ENCODE measurements at regions not wholly inside any gene's neighbourhood (a gene's known extent, or its start where the extent isn't known, plus 50 kb on each side); places are given as distances from the start of the nearest gene placed in this dataset.
"Not testable (repeated sequence)": the region's sequence is repeated elsewhere in the genome, so short reads cannot be mapped to it uniquely, and the experiment has no call there.

DNA sequence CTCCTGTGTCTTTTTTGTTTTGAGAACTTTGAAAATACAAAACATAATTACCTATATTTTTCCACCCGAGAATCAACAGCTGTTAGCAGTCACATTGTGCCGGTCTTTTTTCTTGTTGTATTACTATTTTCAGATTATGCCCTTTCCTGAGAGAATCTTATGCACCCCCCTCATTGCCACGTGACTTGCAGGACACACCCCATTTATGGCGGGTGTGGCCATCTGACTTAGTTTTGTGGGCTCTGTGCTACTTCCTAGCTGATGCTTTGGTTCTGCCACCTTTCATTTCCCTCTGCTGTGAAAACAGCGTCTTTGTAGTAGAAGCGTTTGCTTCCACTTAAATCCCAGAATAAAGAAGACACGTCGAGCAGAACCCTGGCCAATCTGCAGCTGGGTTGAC lies 82.8 kb upstream of the SOX13 start:
- ATAC-seq: no peak
- no peak for DNase-seq (ENCODE audit: low spot score in 2 of 2)
- Mint-ChIP-seq H3K27ac (no peak overlapping the region), H3K9me3 (no peaks in the 10 kb centered on the region), H3K36me3 (no peaks in the 10 kb centered on the region)

DNA sequence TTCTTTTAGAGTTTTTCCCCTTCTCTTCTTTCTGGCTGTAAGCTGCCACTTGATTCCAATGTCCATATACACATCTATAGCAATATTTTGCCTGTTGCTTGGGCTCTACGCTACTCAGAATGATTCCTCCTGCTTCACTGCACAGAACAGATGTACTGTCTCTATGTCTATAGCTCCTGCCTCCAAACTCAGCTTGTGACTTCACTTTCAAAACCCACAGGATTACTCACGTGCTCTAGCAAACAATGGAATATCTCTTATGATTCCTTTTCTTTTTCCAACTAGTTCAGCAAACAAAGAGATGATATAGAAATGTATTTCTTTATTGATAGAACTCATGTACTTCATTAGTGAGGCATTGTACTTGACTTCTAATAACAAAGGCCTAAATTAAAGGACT lies 80.5 kb upstream of the SOX13 start:
- no peak for DNase-seq (ENCODE audit: low spot score in 2 of 2)
- Mint-ChIP-seq H3K36me3 (no peaks in the 10 kb centered on the region), H3K27ac (no peak overlapping the region), H3K9me3 (no peaks in the 10 kb centered on the region)
- ATAC-seq: no peak

- no peak for DNase-seq (ENCODE audit: low spot score in 2 of 2)
- Mint-ChIP-seq H3K27ac (no peak overlapping the region), H3K9me3 (no peaks in the 10 kb centered on the region), H3K36me3 (no peaks in the 10 kb centered on the region)
- no peak for ATAC-seq
Measured at GRCh38 chr1:203993256-203993655, 79.7 kb upstream of the SOX13 start.

- H3K27ac Mint-ChIP-seq: no peak overlapping the region
- DNase-seq (ENCODE audit: low spot score in 2 of 2) (no peak), ATAC-seq (no peak)
- H3K36me3 Mint-ChIP-seq: peaks cover 0 to 3% of the 10 kb centered on the region in 2 donors
- H3K9me3 Mint-ChIP-seq: peaks cover 0 to 3% of the 10 kb centered on the region in 2 donors
Measured at GRCh38 chr1:203995228-203995627, 77.7 kb upstream of the SOX13 start.

DNA sequence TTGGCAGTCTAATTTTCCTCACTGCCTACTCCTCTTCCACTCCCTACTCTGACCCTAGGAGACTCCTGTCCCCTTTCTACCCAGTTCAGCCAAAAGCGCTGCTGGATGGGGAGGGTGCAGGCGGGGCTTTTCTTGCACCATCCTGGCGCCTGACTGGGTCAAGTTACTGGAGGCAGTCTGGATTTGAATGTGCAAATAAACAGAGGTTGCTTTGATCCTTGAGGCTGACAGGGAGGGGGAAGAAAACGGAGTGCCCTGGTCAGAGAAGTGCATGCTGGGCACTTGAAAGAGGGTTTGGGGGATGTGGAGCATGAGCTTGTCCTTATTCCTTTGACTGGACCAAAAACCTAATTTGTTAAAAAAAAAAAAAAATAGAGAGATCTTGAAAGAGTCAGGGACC lies 76.8 kb upstream of the SOX13 start:
- Mint-ChIP-seq H3K36me3 (peaks cover 0 to 11% of the 10 kb centered on the region in 2 donors), H3K27ac (no peak overlapping the region), H3K9me3 (peaks cover 6 to 11% of the 10 kb centered on the region in 2 donors)
- DNase-seq (ENCODE audit: low spot score in 2 of 2) (no peak), ATAC-seq (no peak)

DNA sequence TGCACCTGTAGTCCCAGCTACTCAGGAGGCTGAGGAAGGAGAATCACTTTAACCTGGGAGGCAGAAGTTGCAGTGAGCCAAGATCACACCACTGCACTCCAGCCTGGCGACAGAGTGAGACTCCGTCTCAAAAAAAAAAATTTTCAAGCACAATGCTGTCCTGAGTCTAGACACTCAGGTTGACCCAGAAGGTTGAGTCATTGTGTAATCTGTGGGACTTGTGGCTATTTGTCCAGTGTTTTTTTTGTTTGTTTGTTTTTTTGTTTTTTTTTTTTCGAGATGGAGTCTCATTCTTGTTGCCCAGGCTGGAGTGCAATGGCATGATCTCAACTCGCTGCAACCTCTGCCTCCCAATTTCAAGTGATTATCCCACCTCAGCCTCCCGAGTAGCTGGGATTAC lies 74.3 kb upstream of the SOX13 start:
- not testable (repeated sequence) for H3K27ac Mint-ChIP-seq; ATAC-seq; DNase-seq (ENCODE audit: low spot score in 2 of 2)
- peaks cover 6 to 12% of the 10 kb centered on the region in 2 donors for H3K9me3 Mint-ChIP-seq
- peaks cover 0 to 11% of the 10 kb centered on the region in 2 donors for H3K36me3 Mint-ChIP-seq

GRCh38 chr1:203999618-204000017 lies 73.3 kb upstream of the SOX13 start:
- peaks cover 6 to 12% of the 10 kb centered on the region in 2 donors for H3K9me3 Mint-ChIP-seq
- H3K36me3 Mint-ChIP-seq: peaks cover 0 to 11% of the 10 kb centered on the region in 2 donors
- ATAC-seq (no peak), DNase-seq (ENCODE audit: low spot score in 2 of 2) (no peak)
- H3K27ac Mint-ChIP-seq: no peak overlapping the region

DNA sequence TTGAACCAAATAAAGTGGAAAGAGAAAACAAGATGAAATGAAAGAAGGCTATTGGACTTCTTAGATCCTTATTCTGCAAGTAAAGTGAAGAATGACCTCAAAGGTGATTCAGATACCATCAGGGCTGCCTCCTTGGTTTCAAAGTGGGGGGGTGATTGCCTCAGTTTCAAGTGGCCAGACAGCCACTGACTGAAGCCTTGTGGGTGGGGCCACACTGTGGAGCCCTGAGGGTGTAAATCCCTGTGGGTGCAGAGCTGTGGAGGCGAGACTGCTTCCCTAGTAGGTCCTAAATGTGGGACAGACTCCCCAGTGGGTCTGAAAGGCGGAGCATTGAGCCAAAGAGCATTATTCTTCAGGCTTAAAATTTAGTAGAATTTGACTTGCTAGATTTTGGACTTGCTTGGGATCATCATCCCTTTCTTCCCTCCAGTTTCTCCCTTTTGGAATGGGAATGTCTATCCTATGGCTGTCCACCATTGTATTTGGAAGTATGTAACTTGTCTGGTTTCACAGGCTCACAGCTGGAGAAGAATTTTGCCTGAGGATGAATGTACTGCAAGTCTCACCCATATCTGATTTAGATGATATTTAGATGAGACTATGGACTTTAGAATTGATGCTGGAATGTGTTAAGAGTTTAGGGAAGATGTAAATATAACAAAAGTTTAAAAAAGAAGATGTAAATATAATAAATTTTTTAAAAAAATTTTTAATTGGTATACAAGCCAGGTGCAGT lies 71.6 kb upstream of the SOX13 start:
- H3K27ac Mint-ChIP-seq: peak overlapping the region in 1 of 2 donors; percentile 80

DNA sequence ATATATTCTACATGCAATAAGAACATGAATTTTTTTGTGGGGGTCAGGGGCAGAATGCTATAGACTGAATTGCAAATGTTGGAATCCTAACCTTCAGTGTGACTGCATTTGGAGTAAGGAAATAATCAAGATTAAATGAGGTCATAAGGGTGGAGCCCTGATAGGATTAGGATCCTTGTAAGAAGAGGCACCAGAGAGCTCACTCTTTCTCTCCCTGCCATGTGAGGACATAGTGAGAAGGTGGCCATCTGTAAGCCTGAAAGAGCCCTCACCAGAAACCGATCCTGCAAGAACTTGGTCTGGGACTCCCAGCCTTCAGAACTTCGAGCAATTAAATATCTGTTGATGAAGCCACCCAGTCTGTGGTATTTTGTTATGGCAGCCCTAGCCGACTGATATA lies 70.3 kb upstream of the SOX13 start:
- DNase-seq (ENCODE audit: low spot score in 2 of 2) (no peak), ATAC-seq (no peak)
- Mint-ChIP-seq H3K27ac (no peak overlapping the region), H3K36me3 (peaks cover 0 to 11% of the 10 kb centered on the region in 2 donors), H3K9me3 (peaks cover 6 to 12% of the 10 kb centered on the region in 2 donors)

More for the DNA sequence above, 71.6 kb upstream of the SOX13 start:
- DNase-seq (ENCODE audit: low spot score in 2 of 2): no peak
- Mint-ChIP-seq H3K36me3 (peaks cover 0 to 11% of the 10 kb centered on the region in 2 donors), H3K9me3 (peaks cover 6 to 12% of the 10 kb centered on the region in 2 donors)
- ATAC-seq: peak; percentile 30 to 68

DNA sequence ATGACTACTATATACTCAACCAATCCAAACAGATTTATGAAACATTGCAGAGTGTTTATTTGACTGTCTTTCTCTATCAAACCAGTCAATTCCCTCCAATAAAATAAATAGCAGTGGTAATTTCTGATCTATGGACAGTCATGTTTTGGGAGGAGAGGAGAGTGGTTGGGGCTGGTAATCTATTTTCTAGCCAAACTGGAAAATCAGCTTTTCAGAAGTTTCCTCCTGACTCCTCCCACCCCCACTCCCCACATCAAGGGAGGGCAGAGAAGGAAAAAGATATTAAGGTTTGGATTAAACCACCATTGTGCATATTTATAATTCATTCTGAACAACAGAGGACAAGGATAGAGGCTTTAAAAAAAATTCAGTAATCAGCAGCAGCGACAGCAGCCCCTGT lies 69.4 kb upstream of the SOX13 start:
- Mint-ChIP-seq H3K9me3 (peaks cover 6 to 12% of the 10 kb centered on the region in 2 donors), H3K36me3 (peaks cover 0 to 11% of the 10 kb centered on the region in 2 donors), H3K27ac (no peak overlapping the region)
- no peak for ATAC-seq
- DNase-seq (ENCODE audit: low spot score in 2 of 2): no peak

DNA sequence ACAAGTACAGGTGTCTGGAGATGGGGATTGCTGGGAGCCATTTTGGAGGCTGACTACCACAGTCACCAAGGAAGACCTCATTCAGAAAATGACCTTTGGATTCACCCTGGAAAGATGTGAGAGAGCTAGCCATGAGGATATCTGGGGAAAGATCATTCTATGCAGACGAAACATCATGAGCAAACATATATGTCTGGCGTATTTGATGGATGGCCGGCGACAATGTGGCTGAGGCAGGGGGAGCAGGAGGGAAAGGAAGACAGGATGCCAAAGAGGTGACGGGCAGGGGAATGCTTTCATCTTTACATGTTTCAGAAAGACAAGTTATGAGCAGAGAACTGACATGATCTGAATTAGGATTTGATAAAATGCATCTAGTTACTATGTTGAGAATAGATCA lies 61.5 kb upstream of the SOX13 start:
- no peak for DNase-seq (ENCODE audit: low spot score in 2 of 2)
- no peaks in the 10 kb centered on the region for H3K9me3 Mint-ChIP-seq

DNA sequence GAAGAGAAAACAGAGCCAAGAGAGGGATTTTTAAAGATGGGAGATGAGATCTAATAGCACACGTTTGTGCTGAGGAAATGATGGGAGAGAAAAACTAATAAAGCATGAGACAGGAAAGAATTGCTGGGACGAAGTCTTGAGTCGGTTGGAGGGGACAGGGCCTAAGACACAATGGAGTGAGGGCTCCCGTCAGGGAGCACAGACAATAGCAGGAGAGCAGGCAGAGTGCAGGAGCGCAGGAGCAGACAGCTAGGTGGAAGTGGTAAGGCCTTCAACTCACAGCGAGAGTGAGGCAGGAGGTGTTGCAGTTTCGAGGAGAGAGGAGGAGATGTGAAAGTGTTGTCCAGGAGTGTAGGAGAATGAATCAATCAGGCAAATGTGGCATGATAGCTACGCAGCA lies 59.9 kb upstream of the SOX13 start:
- DNase-seq (ENCODE audit: low spot score in 2 of 2) (no peak), ATAC-seq (no peak)
- Mint-ChIP-seq H3K9me3 (no peaks in the 10 kb centered on the region), H3K27ac (no peak overlapping the region), H3K36me3 (no peaks in the 10 kb centered on the region)

More for the DNA sequence above, 61.5 kb upstream of the SOX13 start:
- no peak for ATAC-seq
- Mint-ChIP-seq H3K36me3 (no peaks in the 10 kb centered on the region), H3K27ac (no peak overlapping the region)

DNA sequence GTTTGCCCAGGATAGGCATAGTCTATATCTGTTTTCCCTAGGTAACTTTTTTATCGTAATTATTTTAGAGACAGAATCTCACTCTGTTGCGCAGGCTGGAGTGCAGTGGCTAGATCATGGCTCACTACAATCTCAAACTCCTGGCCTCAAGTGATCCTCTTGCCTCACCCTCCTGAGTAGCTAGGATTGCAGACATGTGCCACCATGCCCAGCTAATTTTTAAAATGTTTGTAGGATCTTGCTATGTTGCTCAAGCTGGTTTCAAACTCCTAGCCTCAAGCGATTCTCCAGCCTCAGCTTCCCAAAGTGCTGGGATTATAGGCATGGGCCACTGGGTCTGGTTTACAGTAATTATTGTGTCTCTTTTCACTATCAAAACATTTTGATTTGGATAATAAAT lies 58.6 kb upstream of the SOX13 start:
- ATAC-seq (no peak), DNase-seq (ENCODE audit: low spot score in 2 of 2) (no peak)
- no peaks in the 10 kb centered on the region for H3K36me3 Mint-ChIP-seq
- no peak overlapping the region for H3K27ac Mint-ChIP-seq
- no peaks in the 10 kb centered on the region for H3K9me3 Mint-ChIP-seq

GRCh38 chr1:204014961-204015360 lies 58.0 kb upstream of the SOX13 start:
- not testable (repeated sequence) for H3K9me3 Mint-ChIP-seq; H3K27ac Mint-ChIP-seq; ATAC-seq; DNase-seq (ENCODE audit: low spot score in 2 of 2); H3K36me3 Mint-ChIP-seq

GRCh38 chr1:204017032-204017431 lies 55.9 kb upstream of the SOX13 start:
- Mint-ChIP-seq H3K27ac (no peak overlapping the region), H3K9me3 (no peaks in the 10 kb centered on the region), H3K36me3 (no peaks in the 10 kb centered on the region)
- ATAC-seq (no peak), DNase-seq (ENCODE audit: low spot score in 2 of 2) (no peak)

GRCh38 chr1:204018460-204018859 lies 54.5 kb upstream of the SOX13 start:
- no peak for DNase-seq (ENCODE audit: low spot score in 2 of 2)
- no peak overlapping the region for H3K27ac Mint-ChIP-seq
- no peak for ATAC-seq
- no peaks in the 10 kb centered on the region for H3K9me3 Mint-ChIP-seq
- H3K36me3 Mint-ChIP-seq: no peaks in the 10 kb centered on the region
